ENCODE measurements at regions not wholly inside any gene's neighbourhood (a gene's known extent, or its start where the extent isn't known, plus 50 kb on each side); places are given as distances from the start of the nearest gene placed in this dataset.

DNA sequence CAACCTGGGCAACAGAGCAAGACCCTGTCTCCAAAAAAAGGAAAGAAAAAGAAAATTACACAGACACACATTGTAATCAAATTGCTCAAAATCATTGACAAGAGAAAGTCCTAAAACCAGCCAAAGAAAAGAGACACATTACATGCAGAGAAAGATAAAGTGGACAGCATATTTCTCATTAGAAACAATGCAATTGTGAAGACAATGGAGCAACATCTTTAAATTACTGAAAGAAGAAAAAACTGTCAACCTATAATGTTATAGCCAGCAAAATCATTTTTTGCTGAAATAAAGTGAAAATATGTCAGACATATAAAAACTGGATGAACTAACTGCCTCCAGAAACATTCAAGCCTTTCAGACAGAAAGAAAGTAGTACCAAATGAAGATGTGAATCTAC, 120.6 kb downstream of the TMEM167A start:
- TF ChIP-seq POLR2A (IDR thresholded peaks at IDR 0.05) = no peak
- TF ChIP-seq, protein P1, sequence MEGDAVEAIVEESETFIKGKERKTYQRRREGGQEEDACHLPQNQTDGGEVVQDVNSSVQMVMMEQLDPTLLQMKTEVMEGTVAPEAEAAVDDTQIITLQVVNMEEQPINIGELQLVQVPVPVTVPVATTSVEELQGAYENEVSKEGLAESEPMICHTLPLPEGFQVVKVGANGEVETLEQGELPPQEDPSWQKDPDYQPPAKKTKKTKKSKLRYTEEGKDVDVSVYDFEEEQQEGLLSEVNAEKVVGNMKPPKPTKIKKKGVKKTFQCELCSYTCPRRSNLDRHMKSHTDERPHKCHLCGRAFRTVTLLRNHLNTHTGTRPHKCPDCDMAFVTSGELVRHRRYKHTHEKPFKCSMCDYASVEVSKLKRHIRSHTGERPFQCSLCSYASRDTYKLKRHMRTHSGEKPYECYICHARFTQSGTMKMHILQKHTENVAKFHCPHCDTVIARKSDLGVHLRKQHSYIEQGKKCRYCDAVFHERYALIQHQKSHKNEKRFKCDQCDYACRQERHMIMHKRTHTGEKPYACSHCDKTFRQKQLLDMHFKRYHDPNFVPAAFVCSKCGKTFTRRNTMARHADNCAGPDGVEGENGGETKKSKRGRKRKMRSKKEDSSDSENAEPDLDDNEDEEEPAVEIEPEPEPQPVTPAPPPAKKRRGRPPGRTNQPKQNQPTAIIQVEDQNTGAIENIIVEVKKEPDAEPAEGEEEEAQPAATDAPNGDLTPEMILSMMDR (IDR thresholded peaks at IDR 0.05 in 8 of 11, conservative IDR thresholded peaks at IDR 0.05 in 3 of 11) = no peak
